Fibroblast of lung (primary cell): ENCODE measurements at regions not wholly inside any gene's neighbourhood (a gene's known extent, or its start where the extent isn't known, plus 50 kb on each side); places are given as distances from the start of the nearest gene placed in this dataset.

Source experiments
- EZH2 ChIP-seq: IDR thresholded peaks from 2 replicates; pipeline ENCODE4 v1.5.1; 2012; ENCODE audit warnings: low read length, control low read depth, mild to moderate bottlenecking; ENCODE audit errors: missing control alignments
- TF ChIP-seq, protein P1 (sequence below), 2 donors: IDR thresholded peaks in 1 of 2; conservative IDR thresholded peaks in 1 of 2; 1 replicate in 1 of 2; 2 replicates in 1 of 2; pipeline ENCODE4 v1.5.1; 2011 to 2012; ENCODE audit warnings: low read length in 2 of 2, control low read depth in 1 of 2, inconsistent platforms in 1 of 2, low read depth in 1 of 2, mild to moderate bottlenecking in 1 of 2

- TF ChIP-seq, protein P1, sequence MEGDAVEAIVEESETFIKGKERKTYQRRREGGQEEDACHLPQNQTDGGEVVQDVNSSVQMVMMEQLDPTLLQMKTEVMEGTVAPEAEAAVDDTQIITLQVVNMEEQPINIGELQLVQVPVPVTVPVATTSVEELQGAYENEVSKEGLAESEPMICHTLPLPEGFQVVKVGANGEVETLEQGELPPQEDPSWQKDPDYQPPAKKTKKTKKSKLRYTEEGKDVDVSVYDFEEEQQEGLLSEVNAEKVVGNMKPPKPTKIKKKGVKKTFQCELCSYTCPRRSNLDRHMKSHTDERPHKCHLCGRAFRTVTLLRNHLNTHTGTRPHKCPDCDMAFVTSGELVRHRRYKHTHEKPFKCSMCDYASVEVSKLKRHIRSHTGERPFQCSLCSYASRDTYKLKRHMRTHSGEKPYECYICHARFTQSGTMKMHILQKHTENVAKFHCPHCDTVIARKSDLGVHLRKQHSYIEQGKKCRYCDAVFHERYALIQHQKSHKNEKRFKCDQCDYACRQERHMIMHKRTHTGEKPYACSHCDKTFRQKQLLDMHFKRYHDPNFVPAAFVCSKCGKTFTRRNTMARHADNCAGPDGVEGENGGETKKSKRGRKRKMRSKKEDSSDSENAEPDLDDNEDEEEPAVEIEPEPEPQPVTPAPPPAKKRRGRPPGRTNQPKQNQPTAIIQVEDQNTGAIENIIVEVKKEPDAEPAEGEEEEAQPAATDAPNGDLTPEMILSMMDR (conservative IDR thresholded peaks at IDR 0.05 in 1 of 2, IDR thresholded peaks at IDR 0.05 in 1 of 2; ENCODE audit: low read depth in 1 of 2, low read length in 2 of 2): no peak
- TF ChIP-seq EZH2: no peak
These were observed 182.0 kb upstream of the SPOPL start for GRCh38 chr2:138319616-138320015.
